MM.1S (cell line): ENCODE measurements at regions not wholly inside any gene's neighbourhood (a gene's known extent, or its start where the extent isn't known, plus 50 kb on each side); places are given as distances from the start of the nearest gene placed in this dataset.

Experiments used
- EZH2phosphoT487 ChIP-seq: fragments of 300-600 bp; sonication (generic); IDR thresholded peaks from 2 replicates; pipeline ENCODE4 v1.6.1; 2018; ENCODE audit warnings: antibody characterized with exemption, low read length
- TF ChIP-seq, protein P1 (sequence below): fragments of 300-600 bp; sonication (generic); IDR thresholded peaks from 2 replicates; pipeline ENCODE4 v1.5.1; 2016; ENCODE audit warnings: antibody characterized with exemption, low read length, mixed read lengths

DNA sequence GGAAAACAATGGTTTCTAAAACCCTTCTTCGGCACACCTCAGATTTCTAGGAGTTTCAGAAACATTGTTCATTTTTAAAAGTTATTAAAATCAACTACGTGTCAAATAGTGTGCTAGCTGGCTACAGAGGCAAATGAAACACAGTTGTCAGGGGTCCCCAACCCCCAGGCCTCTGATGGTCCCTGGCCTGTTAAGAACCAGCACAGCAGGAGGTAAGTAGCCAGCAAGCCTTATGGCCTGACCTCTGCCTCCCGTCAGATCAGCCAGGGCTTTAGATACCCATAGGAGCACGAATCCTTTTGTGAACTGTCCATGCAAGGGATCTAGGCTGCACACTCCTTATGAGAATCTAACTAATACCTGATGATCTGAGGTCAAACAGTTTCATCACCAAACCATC is 648.2 kb downstream of the FAM181B start:
- TF ChIP-seq, protein P1, sequence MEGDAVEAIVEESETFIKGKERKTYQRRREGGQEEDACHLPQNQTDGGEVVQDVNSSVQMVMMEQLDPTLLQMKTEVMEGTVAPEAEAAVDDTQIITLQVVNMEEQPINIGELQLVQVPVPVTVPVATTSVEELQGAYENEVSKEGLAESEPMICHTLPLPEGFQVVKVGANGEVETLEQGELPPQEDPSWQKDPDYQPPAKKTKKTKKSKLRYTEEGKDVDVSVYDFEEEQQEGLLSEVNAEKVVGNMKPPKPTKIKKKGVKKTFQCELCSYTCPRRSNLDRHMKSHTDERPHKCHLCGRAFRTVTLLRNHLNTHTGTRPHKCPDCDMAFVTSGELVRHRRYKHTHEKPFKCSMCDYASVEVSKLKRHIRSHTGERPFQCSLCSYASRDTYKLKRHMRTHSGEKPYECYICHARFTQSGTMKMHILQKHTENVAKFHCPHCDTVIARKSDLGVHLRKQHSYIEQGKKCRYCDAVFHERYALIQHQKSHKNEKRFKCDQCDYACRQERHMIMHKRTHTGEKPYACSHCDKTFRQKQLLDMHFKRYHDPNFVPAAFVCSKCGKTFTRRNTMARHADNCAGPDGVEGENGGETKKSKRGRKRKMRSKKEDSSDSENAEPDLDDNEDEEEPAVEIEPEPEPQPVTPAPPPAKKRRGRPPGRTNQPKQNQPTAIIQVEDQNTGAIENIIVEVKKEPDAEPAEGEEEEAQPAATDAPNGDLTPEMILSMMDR, result no peak
- no peak for TF ChIP-seq EZH2phosphoT487
